Upper lobe of left lung (tissue), 6 donors: ENCODE measurements at regions not wholly inside any gene's neighbourhood (a gene's known extent, or its start where the extent isn't known, plus 50 kb on each side); places are given as distances from the start of the nearest gene placed in this dataset.

Experiments used
- ATAC-seq, 2 donors: fragments of 200-7000 bp; cut with Tn5 transposase; one replicate each; pipeline ENCODE4 v1.9.1; 2022; ENCODE audit warnings: mild to moderate bottlenecking in 2 of 2, moderate library complexity in 2 of 2; ENCODE audit not compliant: low FRiP score in 2 of 2
- DNase-seq, 2 donors: peaks; one replicate each; pipeline ENCODE4 v3.0.0-alpha.2; 2019 to 2020
- H3K27ac ChIP-seq, 4 donors: fragments of 200-600 bp; sonication (generic); one replicate each; pipeline ENCODE4 v1.5.1; 2016 to 2019
- H3K27me3 ChIP-seq, 4 donors: fragments of 200-600 bp; sonication (generic); one replicate each; pipeline ENCODE4 v1.5.1; 2017 to 2019
- H3K36me3 ChIP-seq, 4 donors: fragments of 200-600 bp; sonication (generic); one replicate each; pipeline ENCODE4 v1.5.1; 2016 to 2019
- H3K4me1 ChIP-seq, 4 donors: fragments of 200-600 bp; sonication (generic); one replicate each; pipeline ENCODE4 v1.5.1; 2018 to 2019
- H3K4me3 ChIP-seq, 4 donors: fragments of 200-600 bp; sonication (generic); one replicate each; pipeline ENCODE4 v1.5.1; 2017 to 2019; ENCODE audit warnings: mild to moderate bottlenecking in 2 of 4, moderate library complexity in 1 of 4
- H3K9me3 ChIP-seq, 4 donors: fragments of 200-600 bp; sonication (generic); one replicate each; pipeline ENCODE4 v1.5.1; 2018 to 2019
- EP300 ChIP-seq, 4 donors: sonication (generic); formaldehyde crosslinking; IDR thresholded peaks; one replicate each; pipeline ENCODE4 v1.5.1; 2017; ENCODE audit warnings: antibody characterized with exemption in 4 of 4, control low read depth in 2 of 4
- POLR2A ChIP-seq, 4 donors: fragments of 450-650 bp; IDR thresholded peaks; one replicate each; pipeline ENCODE4 v1.5.1; 2016 to 2017; ENCODE audit warnings: antibody characterized with exemption in 4 of 4, mild to moderate bottlenecking in 2 of 4
- POLR2AphosphoS5 ChIP-seq, 2 donors: sonication (generic); formaldehyde crosslinking; IDR thresholded peaks; one replicate each; pipeline ENCODE4 v1.5.1; 2017; ENCODE audit warnings: antibody characterized with exemption in 2 of 2
- WGBS, 2 donors: methylation state at CpG; one replicate each; pipeline ENCODE4 v1.1.5; 2017 to 2018; 5-methylcytosine and 5-hydroxymethylcytosine counted together
- TF ChIP-seq, protein P1 (sequence below), 6 experiments: fragments of 450-650 bp in 4 of 6; fragments of 200-600 bp in 2 of 6; sonication (generic) in 2 of 6; IDR thresholded peaks; one replicate each; pipeline ENCODE4 v1.5.1; 2016 to 2019; ENCODE audit warnings: antibody characterized with exemption in 6 of 6
- donor health status: DM: no; HTN: no; CAD: no; lungs with moderate emphysema.
- donor health status: DM: no; HTN: yes; CAD: no; lungs with severe emphysema.

DNA sequence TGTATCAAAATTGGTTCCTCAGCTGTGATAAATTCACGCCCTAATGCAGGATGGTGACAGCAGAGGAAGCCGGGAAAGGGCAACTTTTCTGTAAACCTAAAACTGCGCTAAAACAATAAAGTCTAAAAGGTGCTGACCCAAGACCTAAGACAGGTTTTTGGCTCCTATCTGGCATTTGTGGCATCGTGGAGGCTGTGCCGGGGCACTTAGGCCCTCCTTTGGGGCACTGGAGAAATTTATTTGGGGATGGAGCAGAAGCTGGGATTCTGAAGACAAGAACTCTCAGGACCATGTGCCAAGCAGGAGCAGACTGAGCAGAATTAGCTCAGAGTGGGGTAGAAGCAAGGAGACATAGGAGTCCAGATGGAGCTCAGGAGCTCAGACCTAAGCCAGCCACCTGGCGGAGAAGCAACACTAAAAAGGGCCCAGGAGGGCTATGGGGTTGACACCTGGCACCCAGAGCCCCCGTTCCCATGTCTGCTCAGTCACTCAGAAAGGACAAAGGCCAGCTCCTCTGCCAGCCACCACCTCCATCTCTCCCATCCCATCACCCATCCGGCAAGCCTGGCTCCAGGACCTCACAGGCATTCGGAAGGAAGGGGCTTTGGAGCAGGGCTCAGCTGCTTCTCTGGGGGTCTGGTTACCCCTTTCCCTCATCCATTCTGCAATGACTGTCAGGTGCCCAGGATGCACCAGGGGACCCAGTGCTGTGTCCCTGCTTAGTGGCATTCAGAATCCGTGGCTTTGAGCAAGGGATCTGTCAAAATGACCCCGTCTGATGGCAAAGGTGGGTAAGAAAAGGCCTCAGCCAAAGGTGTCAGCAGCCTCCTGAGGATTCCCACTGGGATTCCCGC lies 347.7 kb downstream of the NPHP4 start:
- no peaks in the 10 kb centered on the region for H3K27me3 ChIP-seq
- H3K4me3 ChIP-seq = no peak overlapping the region
- no peak for TF ChIP-seq POLR2A (IDR thresholded peaks at IDR 0.05)
- TF ChIP-seq POLR2AphosphoS5 (IDR thresholded peaks at IDR 0.05) = no peak
- no peak for TF ChIP-seq EP300 (IDR thresholded peaks at IDR 0.05)
- TF ChIP-seq, protein P1, sequence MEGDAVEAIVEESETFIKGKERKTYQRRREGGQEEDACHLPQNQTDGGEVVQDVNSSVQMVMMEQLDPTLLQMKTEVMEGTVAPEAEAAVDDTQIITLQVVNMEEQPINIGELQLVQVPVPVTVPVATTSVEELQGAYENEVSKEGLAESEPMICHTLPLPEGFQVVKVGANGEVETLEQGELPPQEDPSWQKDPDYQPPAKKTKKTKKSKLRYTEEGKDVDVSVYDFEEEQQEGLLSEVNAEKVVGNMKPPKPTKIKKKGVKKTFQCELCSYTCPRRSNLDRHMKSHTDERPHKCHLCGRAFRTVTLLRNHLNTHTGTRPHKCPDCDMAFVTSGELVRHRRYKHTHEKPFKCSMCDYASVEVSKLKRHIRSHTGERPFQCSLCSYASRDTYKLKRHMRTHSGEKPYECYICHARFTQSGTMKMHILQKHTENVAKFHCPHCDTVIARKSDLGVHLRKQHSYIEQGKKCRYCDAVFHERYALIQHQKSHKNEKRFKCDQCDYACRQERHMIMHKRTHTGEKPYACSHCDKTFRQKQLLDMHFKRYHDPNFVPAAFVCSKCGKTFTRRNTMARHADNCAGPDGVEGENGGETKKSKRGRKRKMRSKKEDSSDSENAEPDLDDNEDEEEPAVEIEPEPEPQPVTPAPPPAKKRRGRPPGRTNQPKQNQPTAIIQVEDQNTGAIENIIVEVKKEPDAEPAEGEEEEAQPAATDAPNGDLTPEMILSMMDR (IDR thresholded peaks at IDR 0.05) = no peak
- DNase-seq = no peak
- H3K27ac ChIP-seq = no peak overlapping the region
- no peaks in the 10 kb centered on the region for H3K36me3 ChIP-seq
- 86 to 94% methylated on average over 6 to 12 of the region's 12 CpGs for WGBS, 2 donors
- H3K9me3 ChIP-seq = peaks cover 0 to 5% (median 0%) of the 10 kb centered on the region in 4 donors
- ATAC-seq = no peak
- no peaks in the 10 kb centered on the region for H3K4me1 ChIP-seq

DNA sequence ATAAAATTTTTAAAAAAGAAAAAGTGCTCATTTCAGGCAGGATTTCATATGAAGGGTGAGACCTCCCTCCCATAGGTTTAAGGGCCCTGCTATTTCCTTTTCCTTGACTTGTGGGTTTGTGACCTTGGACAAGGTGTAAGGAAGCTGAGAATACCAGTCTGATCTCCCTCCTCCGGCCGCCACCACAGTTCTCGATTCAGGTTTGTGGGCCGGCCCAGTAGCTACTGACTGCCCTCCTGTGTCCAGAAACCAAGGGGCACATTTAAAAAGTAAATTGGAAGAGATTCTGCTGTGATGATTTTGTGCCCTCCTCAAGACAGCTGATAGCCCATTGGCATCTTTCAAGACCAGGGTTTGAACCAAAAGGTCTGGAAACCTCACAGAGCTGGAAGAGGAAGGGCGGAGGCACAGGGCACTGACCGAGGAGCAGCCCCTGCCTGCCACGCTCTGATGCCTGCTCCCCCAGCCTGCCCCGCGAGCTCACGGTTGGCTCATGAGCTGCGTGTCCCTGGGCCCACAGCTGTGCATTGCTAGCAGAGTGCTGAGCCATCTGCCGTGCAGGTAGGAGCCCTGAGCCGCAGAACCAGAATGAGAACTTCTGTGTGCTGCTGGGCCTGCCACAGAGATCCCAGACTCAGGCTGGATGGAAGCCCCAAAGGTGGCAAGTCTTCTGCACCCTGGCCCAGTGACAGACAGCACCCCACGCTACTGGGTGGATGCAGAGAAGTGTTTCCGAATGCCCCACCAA lies 348.7 kb downstream of the NPHP4 start:
- no peak for TF ChIP-seq POLR2A (IDR thresholded peaks at IDR 0.05)
- TF ChIP-seq, protein P1 (IDR thresholded peaks at IDR 0.05) = no peak
- TF ChIP-seq POLR2AphosphoS5 (IDR thresholded peaks at IDR 0.05) = no peak
- TF ChIP-seq EP300 (IDR thresholded peaks at IDR 0.05) = no peak
- ATAC-seq (no peak), DNase-seq (peak in 1 of 2 donors; percentile 42)
- Histone ChIP-seq H3K4me3 (no peak overlapping the region), H3K9me3 (peaks cover 0 to 5% (median 0%) of the 10 kb centered on the region in 4 donors), H3K4me1 (no peaks in the 10 kb centered on the region), H3K27me3 (no peaks in the 10 kb centered on the region), H3K36me3 (no peaks in the 10 kb centered on the region), H3K27ac (no peak overlapping the region)
- 83 to 93% methylated on average over 6 to 15 of the region's 15 CpGs for WGBS, 2 donors

DNA sequence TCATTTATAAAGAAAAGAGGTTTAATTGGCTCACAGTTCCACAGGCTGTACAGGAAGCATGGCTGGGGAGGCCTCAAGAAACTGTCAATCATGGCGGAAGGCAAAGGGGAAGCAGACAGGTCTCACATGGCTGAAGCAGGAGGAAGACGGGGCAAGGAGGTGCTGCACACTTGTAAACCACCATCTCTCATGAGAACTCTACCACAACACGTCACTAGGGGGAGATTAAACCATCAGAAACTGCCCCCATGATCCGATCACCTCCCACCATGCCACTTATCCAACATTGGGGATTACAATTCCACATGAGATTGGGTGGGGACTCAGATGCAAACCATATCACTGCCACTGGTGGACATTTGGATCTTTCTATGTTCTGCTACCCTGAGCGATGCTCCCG lies 351.4 kb downstream of the NPHP4 start:
- no peaks in the 10 kb centered on the region for H3K36me3 ChIP-seq
- 57 to 59% methylated on average over 6 of the region's 6 CpGs for WGBS, 2 donors
- ATAC-seq (no peak), DNase-seq (no peak)
- no peak overlapping the region for H3K4me3 ChIP-seq
- H3K4me1 ChIP-seq = no peaks in the 10 kb centered on the region
- H3K27me3 ChIP-seq = no peaks in the 10 kb centered on the region
- peaks cover 0 to 5% (median 0%) of the 10 kb centered on the region in 4 donors for H3K9me3 ChIP-seq
- no peak overlapping the region for H3K27ac ChIP-seq
- TF ChIP-seq POLR2A (IDR thresholded peaks at IDR 0.05) (no peak), POLR2AphosphoS5 (IDR thresholded peaks at IDR 0.05) (no peak), EP300 (IDR thresholded peaks at IDR 0.05) (no peak)
- TF ChIP-seq, protein P1 (IDR thresholded peaks at IDR 0.05) = no peak

DNA sequence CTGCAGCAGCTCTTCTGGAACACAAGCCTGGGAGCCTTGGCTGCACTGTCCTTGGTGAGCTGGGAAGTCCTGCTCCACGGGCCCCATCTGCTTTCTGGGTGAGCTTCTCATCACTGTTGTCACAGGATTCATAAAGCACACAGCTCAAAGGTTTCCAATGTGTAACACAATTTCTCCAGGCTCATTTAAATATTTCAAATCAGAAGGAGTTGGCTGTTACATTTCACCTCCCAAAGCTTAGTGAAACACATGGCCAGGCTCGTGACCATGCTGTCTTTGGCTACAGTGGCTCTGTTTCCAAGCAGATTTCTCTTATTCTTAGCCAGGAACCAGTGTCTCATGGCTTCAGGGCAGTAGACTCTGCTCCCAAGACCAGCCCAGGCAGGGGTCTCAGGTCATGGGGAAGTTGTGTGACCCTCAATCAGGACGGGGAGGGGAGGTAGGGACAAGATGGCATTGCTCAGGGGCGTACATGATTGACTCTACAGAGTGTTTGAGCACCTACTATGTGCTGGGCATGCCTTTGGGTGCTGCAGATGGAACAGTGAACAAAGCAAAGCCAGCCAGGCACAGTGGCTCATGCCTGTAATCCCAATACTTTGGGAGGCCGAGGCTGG lies 353.0 kb downstream of the NPHP4 start:
- TF ChIP-seq EP300 (IDR thresholded peaks at IDR 0.05) = no peak
- TF ChIP-seq POLR2AphosphoS5 (IDR thresholded peaks at IDR 0.05) = no peak
- TF ChIP-seq POLR2A (IDR thresholded peaks at IDR 0.05) = no peak
- TF ChIP-seq, protein P1 (IDR thresholded peaks at IDR 0.05) = no peak
- Histone ChIP-seq H3K9me3 (no peaks in the 10 kb centered on the region), H3K36me3 (no peaks in the 10 kb centered on the region), H3K4me1 (no peaks in the 10 kb centered on the region), H3K27ac (no peak overlapping the region), H3K27me3 (no peaks in the 10 kb centered on the region), H3K4me3 (no peak overlapping the region)
- ATAC-seq (no peak), DNase-seq (no peak)
- 66 to 73% methylated on average over 4 to 5 of the region's 5 CpGs for WGBS, 2 donors
